Endothelial cell of umbilical vein (primary cell): ENCODE measurements at regions not wholly inside any gene's neighbourhood (a gene's known extent, or its start where the extent isn't known, plus 50 kb on each side); places are given as distances from the start of the nearest gene placed in this dataset.

ENCODE experiments used
- BruUV-seq: library from RNA; stranded (reverse); fragments of 400-500 nt; replicated peaks from 2 replicates; lab custom pipeline; 2021; lab: Mats Ljungman, UMichigan
- CTCF ChIA-PET: fragments of 300-600, 350-600 bp; sonication (Branson Sonifier 250); formaldehyde crosslinking; loops from one replicate; lab custom pipeline; 2021; ENCODE audit warnings: antibody characterized with exemption, inconsistent platforms; lab: Charles Lee
- POLR2A ChIA-PET: fragments of 300-600, 350-600 bp; sonication (Branson Sonifier 250); formaldehyde crosslinking; loops from one replicate; lab custom pipeline; 2021; ENCODE audit warnings: antibody characterized with exemption, inconsistent platforms; lab: Charles Lee
- DNase-seq: peaks from one replicate; pipeline ENCODE4 v3.0.0-alpha.2; 2011; ENCODE audit warnings: low read depth, low spot score
- FAIRE-seq: peaks from 2 replicates; lab custom pipeline; 2011; peaks lifted over from hg19 to GRCh38; lab: Jason Lieb, UNC
- H2AFZ ChIP-seq: 2 replicates; pipeline ENCODE4 v1.6.0; 2012; ENCODE audit warnings: low read depth, low read length, control low read depth, inconsistent platforms
- H3K27ac ChIP-seq: 2 replicates; pipeline ENCODE4 v1.5.1; 2011; ENCODE audit warnings: low read depth, mild to moderate bottlenecking, control low read depth, low read length, moderate library complexity; ENCODE audit not compliant: insufficient read depth
- H3K27me3 ChIP-seq, 2 experiments: 2 replicates each; pipeline versions ENCODE4 v1.6.0 to v1.6.1; 2011; ENCODE audit warnings: low read length in 2 of 2, mixed read lengths in 1 of 2; ENCODE audit not compliant: control insufficient read depth in 2 of 2, insufficient read depth in 2 of 2
- H3K36me3 ChIP-seq, 2 experiments: 2 replicates in 1 of 2; 3 replicates in 1 of 2; pipeline ENCODE4 v1.5.1; 2011; ENCODE audit warnings: low read length in 2 of 2, mild to moderate bottlenecking in 1 of 2, moderate library complexity in 1 of 2; ENCODE audit not compliant: control insufficient read depth in 2 of 2, insufficient read depth in 2 of 2; ENCODE audit errors: extremely low read depth in 1 of 2
- H3K4me1 ChIP-seq: 3 replicates; pipeline ENCODE4 v1.5.1; 2011; ENCODE audit warnings: mild to moderate bottlenecking, low read length; ENCODE audit not compliant: control insufficient read depth, insufficient read depth; ENCODE audit errors: extremely low read depth
- H3K4me2 ChIP-seq: 2 replicates; pipeline ENCODE4 v1.6.1; 2011; ENCODE audit warnings: low read length, control low read depth, mixed read lengths; ENCODE audit not compliant: insufficient read depth
- H3K4me3 ChIP-seq, 3 experiments: fragments of 200-600 bp in 1 of 3; sonication (generic), shearing (Covaris generic) in 1 of 3; replicated peaks in 1 of 3; 2 replicates each; pipeline ENCODE4 v1.5.1; 2011 to 2016; ENCODE audit warnings: control low read depth in 3 of 3, low read length in 3 of 3, mild to moderate bottlenecking in 2 of 3, inconsistent platforms in 1 of 3, low read depth in 1 of 3, moderate library complexity in 1 of 3; ENCODE audit not compliant: insufficient read depth in 1 of 3
- H3K79me2 ChIP-seq: 2 replicates; pipeline ENCODE4 v1.6.0; 2012; ENCODE audit warnings: low read length, inconsistent platforms; ENCODE audit not compliant: control insufficient read depth, insufficient read depth
- H3K9ac ChIP-seq: replicated peaks from 2 replicates; pipeline ENCODE3; 2011; ENCODE audit warnings: low read length, control low read depth; ENCODE audit not compliant: insufficient read depth; ENCODE audit errors: extremely low read depth
- H3K9me1 ChIP-seq: replicated peaks from 3 replicates; pipeline ENCODE4 v1.6.0; 2011; ENCODE audit warnings: mild to moderate bottlenecking, low read length; ENCODE audit not compliant: control insufficient read depth, insufficient read depth; ENCODE audit errors: extremely low read depth
- H3K9me3 ChIP-seq: replicated peaks from 2 replicates; pipeline ENCODE4 v1.5.1; 2012; ENCODE audit warnings: low read length, inconsistent platforms; ENCODE audit not compliant: control insufficient read depth, insufficient read depth
- H4K20me1 ChIP-seq: replicated peaks from 2 replicates; pipeline ENCODE3; 2011; ENCODE audit warnings: mild to moderate bottlenecking, low read length; ENCODE audit not compliant: control insufficient read depth, insufficient read depth; ENCODE audit errors: extremely low read depth
- EZH2 ChIP-seq: IDR thresholded peaks from 2 replicates; pipeline ENCODE4 v1.6.1; 2012; ENCODE audit warnings: borderline replicate concordance, low read depth, mild to moderate bottlenecking, moderate library complexity, low read length, inconsistent platforms; ENCODE audit not compliant: severe bottlenecking
- FOS ChIP-seq: IDR thresholded peaks from 2 replicates; pipeline ENCODE4 v1.6.1; 2011; ENCODE audit warnings: mild to moderate bottlenecking, low read length, moderate library complexity, borderline replicate concordance; ENCODE audit not compliant: insufficient read depth
- GATA2 ChIP-seq: IDR thresholded peaks from 2 replicates; pipeline ENCODE4 v1.7.0; 2011; ENCODE audit warnings: low read depth, mild to moderate bottlenecking, moderate library complexity, mixed read lengths, low read length; ENCODE audit not compliant: insufficient read length, insufficient read depth
- JUN ChIP-seq: IDR thresholded peaks from 2 replicates; pipeline ENCODE4 v1.6.1; 2011; ENCODE audit warnings: borderline replicate concordance, low read depth; ENCODE audit not compliant: insufficient read length, insufficient read depth
- MYC ChIP-seq: IDR thresholded peaks from one replicate; pipeline ENCODE4 v1.6.1; 2011; ENCODE audit warnings: mild to moderate bottlenecking, low read depth, low read length
- POLR2A ChIP-seq: IDR thresholded peaks from 2 replicates; pipeline ENCODE4 v1.6.1; 2012; ENCODE audit warnings: low read depth, mild to moderate bottlenecking, control low read depth, low read length
- POLR2AphosphoS5 ChIP-seq: IDR thresholded peaks from 2 replicates; pipeline ENCODE4 v1.6.1; 2012; ENCODE audit warnings: low read depth, mild to moderate bottlenecking, control low read depth, low read length, moderate library complexity; ENCODE audit not compliant: insufficient read depth
- dilution Hi-C: fragments of 300-500 bp; cut with MboI; formaldehyde crosslinking; loops from one replicate; pipeline ENCODE4 v1.15.0; 2019; ENCODE audit warnings: low sequenced_read_pairs; ENCODE audit not compliant: extremely low pct_ligation_motif_present
- intact Hi-C: fragments of 100-400 bp; cut with micrococcal nuclease; formaldehyde crosslinking; loops from one replicate; pipeline ENCODE4 v1.10.0; 2022
- TF ChIP-seq, protein P1 (sequence below), 2 donors: IDR thresholded peaks; 1 replicate in 1 of 2; 2 replicates in 1 of 2; pipeline ENCODE4 v1.5.1; 2011; ENCODE audit warnings: low read length in 2 of 2, mild to moderate bottlenecking in 2 of 2, moderate library complexity in 2 of 2, control low read depth in 1 of 2, inconsistent platforms in 1 of 2, low read depth in 1 of 2; ENCODE audit not compliant: insufficient read depth in 1 of 2; ENCODE audit errors: extremely low read depth in 1 of 2
- TF ChIP-seq, protein P2 (sequence below): IDR thresholded peaks from 2 replicates; pipeline ENCODE4 v1.6.1; 2011; ENCODE audit not compliant: insufficient read depth, insufficient read length

DNA sequence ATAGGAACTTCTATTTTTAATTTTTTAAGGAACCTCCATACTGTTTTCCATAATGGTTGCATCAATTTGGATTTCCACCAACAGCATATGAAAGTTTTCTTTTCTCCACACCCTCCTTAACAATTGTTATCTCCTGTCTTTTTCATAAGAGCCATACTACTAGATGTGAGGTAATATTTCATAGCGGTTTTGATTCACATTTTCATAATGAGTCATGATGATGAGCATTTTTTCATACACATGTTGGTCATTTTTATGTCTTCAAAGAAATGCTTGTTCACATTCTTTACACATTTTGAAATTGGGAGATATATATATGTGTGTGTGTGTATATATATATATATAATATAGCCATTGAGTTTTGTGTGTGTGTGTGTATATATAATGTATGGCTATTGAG lies 420.3 kb upstream of the PCDH9 start:
- dilution Hi-C loops = no loop called here
- POLR2A ChIA-PET = no interaction called here
- Histone ChIP-seq H3K27ac (no peak overlapping the region), H3K9me3 (no peaks in the 10 kb centered on the region), H3K9me1 (no peaks in the 10 kb centered on the region), H3K27me3 (no peaks in the 10 kb centered on the region), H3K9ac (no peak overlapping the region), H3K4me3 (no peak overlapping the region), H2AFZ (no peak overlapping the region), H3K79me2 (no peaks in the 10 kb centered on the region), H3K36me3 (no peaks in the 10 kb centered on the region), H4K20me1 (no peaks in the 10 kb centered on the region), H3K4me1 (no peaks in the 10 kb centered on the region), H3K4me2 (no peak overlapping the region)
- BruUV-seq = no TSS peak
- CTCF ChIA-PET = no interaction called here
- intact Hi-C loops = no loop called here
- TF ChIP-seq, protein P1, sequence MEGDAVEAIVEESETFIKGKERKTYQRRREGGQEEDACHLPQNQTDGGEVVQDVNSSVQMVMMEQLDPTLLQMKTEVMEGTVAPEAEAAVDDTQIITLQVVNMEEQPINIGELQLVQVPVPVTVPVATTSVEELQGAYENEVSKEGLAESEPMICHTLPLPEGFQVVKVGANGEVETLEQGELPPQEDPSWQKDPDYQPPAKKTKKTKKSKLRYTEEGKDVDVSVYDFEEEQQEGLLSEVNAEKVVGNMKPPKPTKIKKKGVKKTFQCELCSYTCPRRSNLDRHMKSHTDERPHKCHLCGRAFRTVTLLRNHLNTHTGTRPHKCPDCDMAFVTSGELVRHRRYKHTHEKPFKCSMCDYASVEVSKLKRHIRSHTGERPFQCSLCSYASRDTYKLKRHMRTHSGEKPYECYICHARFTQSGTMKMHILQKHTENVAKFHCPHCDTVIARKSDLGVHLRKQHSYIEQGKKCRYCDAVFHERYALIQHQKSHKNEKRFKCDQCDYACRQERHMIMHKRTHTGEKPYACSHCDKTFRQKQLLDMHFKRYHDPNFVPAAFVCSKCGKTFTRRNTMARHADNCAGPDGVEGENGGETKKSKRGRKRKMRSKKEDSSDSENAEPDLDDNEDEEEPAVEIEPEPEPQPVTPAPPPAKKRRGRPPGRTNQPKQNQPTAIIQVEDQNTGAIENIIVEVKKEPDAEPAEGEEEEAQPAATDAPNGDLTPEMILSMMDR (IDR thresholded peaks at IDR 0.05; ENCODE audit: extremely low read depth in 1 of 2, insufficient read depth in 1 of 2, low read depth in 1 of 2, low read length in 2 of 2) = no peak
- no peak for TF ChIP-seq FOS
- no peak for TF ChIP-seq GATA2
- no peak for TF ChIP-seq POLR2AphosphoS5
- no peak for TF ChIP-seq JUN
- no peak for TF ChIP-seq MYC
- TF ChIP-seq EZH2 = no peak
- no peak for TF ChIP-seq POLR2A
- TF ChIP-seq, protein P2, sequence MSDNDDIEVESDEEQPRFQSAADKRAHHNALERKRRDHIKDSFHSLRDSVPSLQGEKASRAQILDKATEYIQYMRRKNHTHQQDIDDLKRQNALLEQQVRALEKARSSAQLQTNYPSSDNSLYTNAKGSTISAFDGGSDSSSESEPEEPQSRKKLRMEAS = no peak
- DNase-seq (no peak), FAIRE-seq (no peak)
